Mucosa of rectum (tissue), 2 donors: ENCODE measurements at regions not wholly inside any gene's neighbourhood (a gene's known extent, or its start where the extent isn't known, plus 50 kb on each side); places are given as distances from the start of the nearest gene placed in this dataset.

ENCODE experiments used
- H3K27ac ChIP-seq, 2 donors: one replicate each; pipeline ENCODE4 v1.7.0; 2013; ENCODE audit warnings: inconsistent platforms in 2 of 2, low read depth in 2 of 2, low read length in 2 of 2
- H3K27me3 ChIP-seq, 2 donors: one replicate each; pipeline ENCODE4 v1.7.0; 2013; ENCODE audit warnings: low read length in 2 of 2; ENCODE audit not compliant: control insufficient read depth in 2 of 2, insufficient read depth in 2 of 2
- H3K36me3 ChIP-seq, 2 donors: one replicate each; pipeline ENCODE4 v1.7.0; 2013; ENCODE audit warnings: low read length in 2 of 2; ENCODE audit not compliant: control insufficient read depth in 2 of 2, insufficient read depth in 2 of 2
- H3K4me1 ChIP-seq, 2 donors: one replicate each; pipeline ENCODE4 v1.7.0; 2013; ENCODE audit warnings: low read length in 2 of 2, mild to moderate bottlenecking in 1 of 2; ENCODE audit not compliant: control insufficient read depth in 2 of 2, insufficient read depth in 2 of 2
- H3K4me3 ChIP-seq, 2 donors: one replicate each; pipeline ENCODE4 v1.7.0; 2013; ENCODE audit warnings: low read length in 2 of 2
- H3K9ac ChIP-seq, 2 donors: one replicate each; pipeline ENCODE4 v1.7.0; 2013; ENCODE audit warnings: low read length in 2 of 2, low read depth in 1 of 2, mild to moderate bottlenecking in 1 of 2
- H3K9me3 ChIP-seq, 2 donors: one replicate each; pipeline ENCODE4 v1.7.0; 2013; ENCODE audit warnings: low read length in 2 of 2; ENCODE audit not compliant: control insufficient read depth in 2 of 2
- donor health status: healthy.
- donor health status: Normal muscosa, but diverticular disease.

GRCh38 chr17:13940858-13941665, 128.2 kb upstream of the COX10 start:
- Histone ChIP-seq H3K27me3 (no peaks in the 10 kb centered on the region), H3K36me3 (no peaks in the 10 kb centered on the region), H3K4me1 (no peaks in the 10 kb centered on the region), H3K9me3 (no peaks in the 10 kb centered on the region), H3K27ac (no peak overlapping the region), H3K9ac (no peak overlapping the region), H3K4me3 (no peak overlapping the region)

- no peaks in the 10 kb centered on the region for H3K9me3 ChIP-seq
- H3K27ac ChIP-seq = no peak overlapping the region
- no peaks in the 10 kb centered on the region for H3K27me3 ChIP-seq
- no peak overlapping the region for H3K4me3 ChIP-seq
- H3K9ac ChIP-seq = no peak overlapping the region
- H3K36me3 ChIP-seq = no peaks in the 10 kb centered on the region
- H3K4me1 ChIP-seq = no peaks in the 10 kb centered on the region
Observed at GRCh38 chr17:13941781-13942180, 127.5 kb upstream of the COX10 start.

GRCh38 chr17:13943909-13944308, 125.4 kb upstream of the COX10 start:
- Histone ChIP-seq H3K9ac (no peak overlapping the region), H3K36me3 (no peaks in the 10 kb centered on the region), H3K27me3 (no peaks in the 10 kb centered on the region), H3K4me3 (no peak overlapping the region), H3K4me1 (no peaks in the 10 kb centered on the region), H3K27ac (no peak overlapping the region), H3K9me3 (no peaks in the 10 kb centered on the region)

- H3K9me3 ChIP-seq = no peaks in the 10 kb centered on the region
- H3K27ac ChIP-seq = no peak overlapping the region
- no peak overlapping the region for H3K4me3 ChIP-seq
- H3K9ac ChIP-seq = no peak overlapping the region
- no peaks in the 10 kb centered on the region for H3K4me1 ChIP-seq
- H3K27me3 ChIP-seq = no peaks in the 10 kb centered on the region
- H3K36me3 ChIP-seq = no peaks in the 10 kb centered on the region
Observed at GRCh38 chr17:13947499-13947898, 121.8 kb upstream of the COX10 start.

- no peak overlapping the region for H3K9ac ChIP-seq
- no peak overlapping the region for H3K27ac ChIP-seq
Observed at GRCh38 chr17:13952009-13952750, 117.1 kb upstream of the COX10 start.

GRCh38 chr17:13953841-13954240, 115.5 kb upstream of the COX10 start:
- H3K27ac ChIP-seq = no peak overlapping the region
- H3K4me1 ChIP-seq = no peaks in the 10 kb centered on the region
- no peaks in the 10 kb centered on the region for H3K36me3 ChIP-seq
- no peak overlapping the region for H3K9ac ChIP-seq
- H3K9me3 ChIP-seq = no peaks in the 10 kb centered on the region
- no peak overlapping the region for H3K4me3 ChIP-seq
- H3K27me3 ChIP-seq = no peaks in the 10 kb centered on the region

More at GRCh38 chr17:13952009-13952750, 117.1 kb upstream of the COX10 start:
- H3K4me3 ChIP-seq = no peak overlapping the region
- H3K36me3 ChIP-seq = no peaks in the 10 kb centered on the region
- H3K4me1 ChIP-seq = no peaks in the 10 kb centered on the region
- H3K9me3 ChIP-seq = no peaks in the 10 kb centered on the region
- H3K27me3 ChIP-seq = no peaks in the 10 kb centered on the region

- no peaks in the 10 kb centered on the region for H3K27me3 ChIP-seq
- no peaks in the 10 kb centered on the region for H3K4me1 ChIP-seq
- H3K4me3 ChIP-seq = no peak overlapping the region
- H3K36me3 ChIP-seq = no peaks in the 10 kb centered on the region
- H3K27ac ChIP-seq = no peak overlapping the region
- no peak overlapping the region for H3K9ac ChIP-seq
- no peaks in the 10 kb centered on the region for H3K9me3 ChIP-seq
Observed at GRCh38 chr17:13957636-13958035, 111.7 kb upstream of the COX10 start.

GRCh38 chr17:13958773-13959172, 110.5 kb upstream of the COX10 start:
- Histone ChIP-seq H3K9me3 (no peaks in the 10 kb centered on the region), H3K27ac (no peak overlapping the region), H3K9ac (no peak overlapping the region), H3K4me3 (no peak overlapping the region), H3K4me1 (no peaks in the 10 kb centered on the region), H3K27me3 (no peaks in the 10 kb centered on the region), H3K36me3 (no peaks in the 10 kb centered on the region)

- H3K4me1 ChIP-seq = no peaks in the 10 kb centered on the region
- H3K4me3 ChIP-seq = no peak overlapping the region
- H3K27ac ChIP-seq = no peak overlapping the region
- H3K27me3 ChIP-seq = no peaks in the 10 kb centered on the region
- H3K9ac ChIP-seq = no peak overlapping the region
- H3K36me3 ChIP-seq = no peaks in the 10 kb centered on the region
- no peaks in the 10 kb centered on the region for H3K9me3 ChIP-seq
Observed at GRCh38 chr17:13961265-13961664, 108.0 kb upstream of the COX10 start.

- H3K36me3 ChIP-seq = no peaks in the 10 kb centered on the region
- no peaks in the 10 kb centered on the region for H3K27me3 ChIP-seq
- H3K4me3 ChIP-seq = no peak overlapping the region
- no peaks in the 10 kb centered on the region for H3K4me1 ChIP-seq
- no peak overlapping the region for H3K27ac ChIP-seq
- H3K9me3 ChIP-seq = no peaks in the 10 kb centered on the region
- H3K9ac ChIP-seq = no peak overlapping the region
Observed at GRCh38 chr17:13962716-13963240, 106.5 kb upstream of the COX10 start.
